ENCODE measurements at regions not wholly inside any gene's neighbourhood (a gene's known extent, or its start where the extent isn't known, plus 50 kb on each side); places are given as distances from the start of the nearest gene placed in this dataset. TPM values are rescaled to one million over a fixed set of nuclear protein-coding genes. Genes with fewer than 3 reads are reported as not detected.
A peak's percentile ranks its signal among the peaks of the same experiment; 100 is the strongest.

- H4K5ac ChIP-seq (ENCODE audit: low read length): no peak overlapping the region
- no peak overlapping the region for H3K4me3 ChIP-seq (ENCODE audit: low read length)
- H2BK120ac ChIP-seq (ENCODE audit: low read depth, low read length): no peak overlapping the region
- no peaks in the 10 kb centered on the region for H3K79me2 ChIP-seq (ENCODE audit: control insufficient read depth, insufficient read depth, low read length)
- no peak overlapping the region for H3K4ac ChIP-seq (ENCODE audit: low read depth, low read length)
- no peak overlapping the region for H3K27ac ChIP-seq (ENCODE audit: low read depth, low read length)
- H3K27me3 ChIP-seq (ENCODE audit: insufficient read depth, low read length, poor library complexity): no peaks in the 10 kb centered on the region
- H3K4me1 ChIP-seq (ENCODE audit: control insufficient read depth, low read depth, low read length): no peaks in the 10 kb centered on the region
- H4K8ac ChIP-seq (ENCODE audit: low read depth, low read length): no peak overlapping the region
- H3K23ac ChIP-seq (ENCODE audit: low read length): no peak overlapping the region
- H2BK15ac ChIP-seq (replicated peaks; ENCODE audit: low read depth): no peak overlapping the region
- peak; percentile 72 for DNase-seq
- H3K18ac ChIP-seq (ENCODE audit: low read length): no peak overlapping the region
- no peak overlapping the region for H2AK5ac ChIP-seq (ENCODE audit: low read length)
- H3K79me1 ChIP-seq (ENCODE audit: low read length): no peaks in the 10 kb centered on the region
- H3K4me2 ChIP-seq (ENCODE audit: low read length): no peak overlapping the region
- H2BK5ac ChIP-seq (ENCODE audit: low read length): no peak overlapping the region
- no CpG with 5 or more reads among the region's 3 CpGs for WGBS (ENCODE audit: extremely low coverage, insufficient coverage, low lambda C conversion rate)
- H3K9ac ChIP-seq (ENCODE audit: low read length): no peak overlapping the region
- H3K56ac ChIP-seq (ENCODE audit: low read length): no peak overlapping the region
- H3K36me3 ChIP-seq (ENCODE audit: control insufficient read depth, insufficient read depth, low read length): no peaks in the 10 kb centered on the region
Measured at GRCh38 chr11:11672101-11672500, 50.3 kb upstream of the GALNT18 start.

Small RNA genes lying in the stretch of these regions (small RNA-seq; reads per million reads assigned to genes)
- not detected for gene MIR8070 (ENCODE audit: insufficient read depth)
